Glomerular visceral epithelial cell (primary cell): ENCODE measurements at regions not wholly inside any gene's neighbourhood (a gene's known extent, or its start where the extent isn't known, plus 50 kb on each side); places are given as distances from the start of the nearest gene placed in this dataset.
"Not testable (repeated sequence)": the region's sequence is repeated elsewhere in the genome, so short reads cannot be mapped to it uniquely, and the experiment has no call there.

Experiments
- DNase-seq: peaks from one replicate; pipeline ENCODE4 v3.0.0-alpha.2; 2016; ENCODE audit errors: extremely low spot score

DNA sequence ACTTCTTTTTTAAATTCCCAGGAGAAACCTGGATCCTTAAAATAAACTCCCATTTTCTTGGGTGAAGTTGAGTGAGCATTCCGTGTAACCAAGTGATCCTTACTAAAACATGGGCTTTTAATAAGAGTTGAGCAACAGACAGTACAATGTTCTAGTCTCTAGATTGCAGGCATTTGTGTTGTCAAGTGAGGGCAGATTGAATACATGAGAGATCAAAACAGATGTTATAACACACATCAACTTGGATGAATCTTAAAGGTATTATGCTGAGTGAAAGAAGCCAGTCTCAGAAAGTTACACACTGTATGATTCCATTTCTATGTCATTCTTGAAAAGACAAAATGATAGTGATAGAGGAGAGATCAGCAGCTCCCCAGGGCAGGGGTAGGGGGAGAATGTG lies 213.9 kb upstream of the CCDC196 start:
- DNase-seq, result no peak

GRCh38 chr14:66273261-66273832 lies 212.8 kb upstream of the CCDC196 start:
- DNase-seq, result no peak

GRCh38 chr14:66278418-66278817 lies 207.8 kb upstream of the CCDC196 start:
- not testable (repeated sequence) for DNase-seq

DNA sequence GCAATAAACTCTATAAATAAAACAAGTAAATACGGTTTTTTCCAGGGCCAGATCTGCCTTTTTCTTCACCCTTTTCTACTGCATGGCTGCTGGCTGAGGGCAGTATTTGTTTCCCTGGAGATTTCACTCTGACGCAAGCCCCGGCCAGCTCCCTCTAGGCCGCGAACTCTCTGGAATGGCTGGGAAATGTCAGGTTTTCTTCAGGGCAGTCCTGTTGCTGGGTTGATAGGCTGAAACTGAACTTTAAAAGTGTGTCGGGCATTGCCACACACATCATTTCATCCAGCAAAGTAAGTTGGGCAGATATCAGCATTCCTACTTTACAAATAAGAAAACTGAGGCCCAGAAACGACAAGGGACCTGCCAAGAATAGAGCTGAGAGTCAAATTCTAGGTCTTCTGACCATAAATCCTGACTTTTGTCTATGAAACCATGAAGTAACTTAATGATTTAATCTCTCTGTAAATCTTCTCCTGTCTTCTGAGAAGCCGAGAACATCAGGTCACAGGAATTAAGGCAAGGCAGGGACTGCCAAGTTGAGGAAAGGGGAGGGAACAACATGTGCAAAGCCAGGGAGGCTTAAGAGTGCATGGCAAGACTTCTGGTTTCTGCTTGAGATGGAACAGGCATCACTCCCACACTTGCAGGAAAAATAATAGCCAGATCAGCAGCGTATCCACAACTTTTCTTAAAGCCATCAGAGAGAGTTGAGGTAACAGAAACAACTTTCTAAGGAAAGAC lies 205.0 kb upstream of the CCDC196 start:
- DNase-seq, result no peak

GRCh38 chr14:66284346-66284745 lies 201.8 kb upstream of the CCDC196 start:
- DNase-seq, result peak; percentile 29

DNA sequence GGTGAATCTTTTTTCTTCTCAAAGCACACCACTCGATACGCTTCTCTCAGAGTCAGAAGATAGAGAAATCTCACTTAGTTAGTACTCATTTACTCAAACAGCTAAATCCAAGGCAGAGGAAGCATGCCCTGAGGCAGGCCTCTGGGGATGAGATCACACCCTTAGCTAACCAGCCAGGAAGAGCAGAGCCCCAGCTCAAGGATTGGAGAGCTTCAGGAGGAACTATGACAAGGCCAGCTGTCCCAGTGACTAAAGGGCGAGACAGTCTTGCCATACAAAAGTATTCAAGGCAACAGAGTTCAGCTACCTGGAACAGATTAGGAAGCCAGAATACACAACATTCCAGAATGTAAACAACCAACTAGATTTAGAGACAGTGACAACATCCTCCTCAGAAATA lies 197.7 kb upstream of the CCDC196 start:
- DNase-seq, result no peak

- no peak for DNase-seq
Measured at GRCh38 chr14:66291756-66292155, 194.4 kb upstream of the CCDC196 start.

- DNase-seq, result no peak
Measured at GRCh38 chr14:66293533-66294105, 192.6 kb upstream of the CCDC196 start.

DNA sequence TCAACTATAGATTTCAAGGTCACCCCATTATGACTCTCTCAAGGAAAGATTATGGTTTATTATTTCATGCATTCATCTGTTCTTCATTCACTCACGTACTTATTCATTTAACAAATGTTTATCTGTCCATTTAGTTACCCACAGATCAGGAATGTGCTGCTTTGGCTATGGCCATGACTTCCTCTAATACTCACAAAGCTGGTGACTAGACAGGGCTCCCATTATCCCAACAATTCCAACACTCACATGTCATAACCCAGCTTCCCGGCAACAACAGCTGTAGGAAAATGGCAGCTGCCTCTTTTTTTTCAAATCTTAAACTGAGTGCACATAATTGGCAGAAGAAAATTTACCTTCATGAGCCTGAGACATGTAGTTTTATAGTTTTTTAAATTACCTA lies 190.8 kb upstream of the CCDC196 start:
- no peak for DNase-seq

DNA sequence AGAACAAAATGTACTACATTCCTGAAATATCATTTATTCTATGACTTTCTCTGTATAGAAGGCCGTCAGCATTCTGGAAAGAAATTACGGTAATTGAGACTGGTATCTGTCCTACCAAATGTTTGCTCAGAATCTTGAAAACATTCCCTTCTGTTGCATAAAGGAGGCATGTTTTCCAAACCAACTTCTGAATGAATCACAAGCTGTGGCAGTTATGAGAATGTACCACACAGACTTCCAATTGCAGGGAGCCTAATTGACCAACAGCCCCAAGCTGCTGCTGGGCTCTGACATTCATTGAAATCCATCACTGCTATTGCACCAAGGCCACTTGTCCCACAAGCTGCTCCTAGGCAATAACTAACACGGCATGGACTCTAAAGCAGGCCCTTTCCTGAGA lies 185.3 kb upstream of the CCDC196 start:
- DNase-seq, result no peak

DNA sequence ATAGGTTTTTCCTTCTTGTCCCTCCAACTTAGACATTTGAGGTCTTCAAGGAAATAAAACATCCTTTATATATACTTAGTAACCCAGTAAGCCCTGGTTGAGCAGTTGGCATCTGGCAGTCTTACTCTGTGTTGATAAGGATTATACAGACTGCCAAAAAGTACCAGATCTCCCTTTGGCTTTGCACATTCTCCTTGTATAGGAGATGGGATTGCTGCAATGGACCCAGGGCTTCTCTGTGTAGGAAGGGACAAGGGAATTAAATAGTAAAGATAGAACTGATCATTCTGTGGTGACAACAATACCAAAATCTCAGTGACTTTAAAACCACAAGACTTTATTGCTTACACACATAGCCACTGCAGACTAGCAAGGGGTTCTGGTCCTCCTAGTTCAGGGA lies 180.1 kb upstream of the CCDC196 start:
- DNase-seq, result no peak

- no peak for DNase-seq
Measured at GRCh38 chr14:66311058-66311457, 175.1 kb upstream of the CCDC196 start.

- DNase-seq, result no peak
Measured at GRCh38 chr14:66311990-66312389, 174.2 kb upstream of the CCDC196 start.

GRCh38 chr14:66312451-66312850 lies 173.7 kb upstream of the CCDC196 start:
- no peak for DNase-seq

GRCh38 chr14:66315098-66315497 lies 171.1 kb upstream of the CCDC196 start:
- no peak for DNase-seq

DNA sequence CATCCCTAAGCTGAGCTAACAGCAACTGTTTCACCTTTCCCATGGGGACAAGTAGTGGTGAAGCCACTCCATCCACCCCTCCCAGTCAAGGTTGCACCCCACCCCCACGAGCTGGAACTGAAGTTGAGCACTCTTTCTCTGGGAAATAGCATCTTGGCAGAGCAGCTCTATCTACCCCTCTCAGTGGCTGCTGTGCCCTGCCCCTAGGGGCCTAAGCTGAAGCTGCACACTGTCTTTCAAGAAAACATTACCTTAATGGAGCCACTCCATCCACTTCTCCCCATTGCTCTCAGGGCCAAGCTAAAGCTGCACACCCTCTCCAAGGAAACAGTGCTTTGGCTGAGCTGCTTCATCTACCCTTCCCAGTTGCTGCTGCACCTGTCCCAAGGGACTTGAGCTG lies 170.6 kb upstream of the CCDC196 start:
- no peak for DNase-seq

DNA sequence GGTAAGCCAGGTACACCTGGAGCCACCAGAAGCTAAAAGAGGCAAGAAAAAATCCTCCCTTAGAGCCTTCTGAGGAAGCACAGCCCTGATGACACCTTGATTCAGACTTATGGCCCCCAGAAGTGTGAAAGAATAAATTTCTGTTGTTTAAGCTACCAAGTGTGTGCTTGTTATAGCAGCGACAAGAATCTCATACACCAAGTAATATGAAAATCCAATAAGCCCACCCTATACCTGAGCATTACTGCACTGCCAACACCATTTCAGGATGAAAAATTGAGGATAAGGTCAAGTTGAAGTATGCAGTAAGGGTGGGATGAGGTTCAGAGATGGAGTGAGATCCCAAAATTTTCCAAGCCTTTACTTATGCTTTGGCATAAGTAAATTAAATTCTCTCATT lies 163.6 kb upstream of the CCDC196 start:
- no peak for DNase-seq

DNA sequence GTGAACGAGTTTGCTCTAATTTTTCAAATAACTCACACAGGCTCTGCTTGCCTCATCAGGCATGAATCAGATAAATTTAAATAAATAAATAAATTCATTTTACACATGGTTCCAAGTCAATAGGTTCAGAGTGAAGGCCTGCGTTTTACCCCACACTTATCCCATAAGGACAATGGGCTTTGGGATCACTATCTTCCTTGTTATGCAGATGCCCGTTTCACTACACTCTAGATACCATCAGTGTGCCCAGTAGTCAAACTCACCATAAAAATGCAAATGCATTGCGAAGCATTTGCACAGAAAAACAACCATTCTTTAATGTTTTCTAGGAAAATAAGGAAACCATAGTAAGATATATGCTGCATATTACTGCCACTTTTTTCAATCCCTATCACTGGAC lies 155.9 kb upstream of the CCDC196 start:
- no peak for DNase-seq

- no peak for DNase-seq
Measured at GRCh38 chr14:66330916-66331315, 155.3 kb upstream of the CCDC196 start.

- DNase-seq, result not testable (repeated sequence)
Measured at GRCh38 chr14:66333293-66333692, 152.9 kb upstream of the CCDC196 start.

DNA sequence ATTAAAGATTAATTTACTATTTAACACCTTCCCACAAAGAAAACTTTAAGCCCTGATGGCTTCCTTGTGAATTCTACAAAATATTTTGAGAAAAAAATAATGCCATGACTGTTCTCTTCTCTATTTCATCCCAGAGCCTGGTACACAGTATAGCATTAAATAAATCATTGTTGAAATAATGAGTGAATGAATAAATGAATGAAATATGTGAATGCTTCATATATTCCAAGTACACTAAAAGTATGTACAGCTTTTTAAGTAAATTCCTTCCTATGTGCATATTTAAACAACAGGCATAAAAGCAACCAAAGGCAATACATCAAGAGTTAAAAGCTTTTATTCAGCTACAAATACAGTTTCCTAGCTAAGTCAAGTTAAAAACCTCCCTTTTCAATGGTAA lies 144.9 kb upstream of the CCDC196 start:
- no peak for DNase-seq

- no peak for DNase-seq
Measured at GRCh38 chr14:66345986-66346385, 140.2 kb upstream of the CCDC196 start.

GRCh38 chr14:66351310-66351709 lies 134.9 kb upstream of the CCDC196 start:
- DNase-seq, result no peak
